OCI-LY1 (cell line): ENCODE measurements at regions not wholly inside any gene's neighbourhood (a gene's known extent, or its start where the extent isn't known, plus 50 kb on each side); places are given as distances from the start of the nearest gene placed in this dataset.

Experiments used
- H2AFZ ChIP-seq: fragments of 200-600 bp; sonication (generic), shearing (Covaris generic); 2 replicates; pipeline ENCODE4 v1.6.0; 2014; ENCODE audit warnings: antibody characterized with exemption, mild to moderate bottlenecking, low read length
- H3F3A ChIP-seq: fragments of 200-600 bp; sonication (generic), shearing (Covaris generic); 2 replicates; pipeline ENCODE4 v1.6.0; 2014; ENCODE audit warnings: mild to moderate bottlenecking, antibody characterized with exemption, low read length, moderate library complexity; ENCODE audit not compliant: insufficient read depth
- H3K27ac ChIP-seq: fragments of 200-600 bp; sonication (generic); 2 replicates; pipeline ENCODE4 v1.5.1; 2014; ENCODE audit warnings: low read length, mixed run types, mild to moderate bottlenecking, low read depth; ENCODE audit not compliant: poor library complexity, severe bottlenecking
- H3K27me3 ChIP-seq: fragments of 200-600 bp; sonication (generic); 2 replicates; pipeline ENCODE4 v1.6.0; 2014; ENCODE audit warnings: antibody characterized with exemption, mild to moderate bottlenecking, low read length, moderate library complexity; ENCODE audit not compliant: insufficient read depth
- H3K36me3 ChIP-seq: fragments of 200-600 bp; sonication (generic); 2 replicates; pipeline ENCODE4 v1.6.1; 2014; ENCODE audit warnings: mild to moderate bottlenecking, antibody characterized with exemption, low read length, moderate library complexity, mixed read lengths; ENCODE audit not compliant: insufficient read depth
- H3K4me1 ChIP-seq: fragments of 200-600 bp; sonication (generic); 2 replicates; pipeline ENCODE4 v1.5.1; 2014; ENCODE audit warnings: mild to moderate bottlenecking, low read length, moderate library complexity; ENCODE audit not compliant: insufficient read depth, severe bottlenecking
- H3K4me2 ChIP-seq: fragments of 200-600 bp; sonication (generic), shearing (Covaris generic); 2 replicates; pipeline ENCODE4 v1.6.1; 2014; ENCODE audit warnings: low read length
- H3K4me3 ChIP-seq: fragments of 200-600 bp; sonication (generic); 2 replicates; pipeline ENCODE4 v1.5.1; 2014; ENCODE audit warnings: low read length, low read depth, mild to moderate bottlenecking, mixed read lengths; ENCODE audit not compliant: poor library complexity, severe bottlenecking
- H3K79me2 ChIP-seq: fragments of 200-600 bp; shearing (Covaris generic); 2 replicates; pipeline ENCODE4 v1.6.1; 2016; ENCODE audit warnings: mixed run types, low read length, mixed read lengths; ENCODE audit not compliant: insufficient read depth
- H3K9ac ChIP-seq: fragments of 200-600 bp; sonication (generic), shearing (Covaris generic); 2 replicates; pipeline ENCODE4 v1.6.1; 2014; ENCODE audit warnings: mild to moderate bottlenecking, low read length, mixed read lengths
- H3K9me2 ChIP-seq: fragments of 200-600 bp; sonication (generic), shearing (Covaris generic); 2 replicates; pipeline ENCODE4 v1.6.1; 2014; ENCODE audit warnings: low read depth, mild to moderate bottlenecking, low read length, mixed read lengths
- H3K9me3 ChIP-seq: fragments of 200-600 bp; shearing (Covaris generic); 2 replicates; pipeline ENCODE4 v1.6.1; 2014; ENCODE audit warnings: low read length, mixed read lengths
- H4K20me1 ChIP-seq: fragments of 200-600 bp; sonication (generic), shearing (Covaris generic); 2 replicates; pipeline ENCODE4 v1.6.0; 2016; ENCODE audit warnings: mild to moderate bottlenecking, low read length; ENCODE audit not compliant: insufficient read depth
- CTCF ChIP-seq: fragments of 200-600 bp; sonication (generic), shearing (Covaris generic); IDR thresholded peaks from 2 replicates; pipeline ENCODE4 v1.5.1; 2017; ENCODE audit warnings: mild to moderate bottlenecking, antibody characterized with exemption, low read length, moderate library complexity, mixed read lengths
- EZH2 ChIP-seq: fragments of 200-600 bp; sonication (generic), shearing (Covaris generic); IDR thresholded peaks from 2 replicates; pipeline ENCODE4 v1.8.0; 2017; ENCODE audit warnings: borderline replicate concordance, mixed run types, mild to moderate bottlenecking, antibody characterized with exemption, low read length, moderate library complexity, mixed read lengths

GRCh38 chr9:82637368-82637767 lies 425.6 kb downstream of the RASEF start:
- Histone ChIP-seq H3K36me3 (no peaks in the 10 kb centered on the region), H3F3A (no peaks in the 10 kb centered on the region), H2AFZ (no peak overlapping the region), H3K9me3 (no peaks in the 10 kb centered on the region), H3K4me2 (no peak overlapping the region), H3K27me3 (no peaks in the 10 kb centered on the region), H3K9ac (no peak overlapping the region), H3K27ac (no peak overlapping the region), H3K4me1 (no peaks in the 10 kb centered on the region), H3K79me2 (no peaks in the 10 kb centered on the region), H3K9me2 (no peaks in the 10 kb centered on the region; the same call in 1 of the 2 replicates), H3K4me3 (no peak overlapping the region), H4K20me1 (no peaks in the 10 kb centered on the region)
- TF ChIP-seq CTCF (no peak), EZH2 (no peak)

- Histone ChIP-seq H3K9me2 (no peaks in the 10 kb centered on the region), H3K9ac (no peak overlapping the region), H3K4me2 (no peak overlapping the region), H4K20me1 (no peaks in the 10 kb centered on the region), H3K79me2 (no peaks in the 10 kb centered on the region), H3K4me3 (no peak overlapping the region), H3K27me3 (no peaks in the 10 kb centered on the region), H3K27ac (no peak overlapping the region), H3F3A (no peaks in the 10 kb centered on the region), H3K36me3 (no peaks in the 10 kb centered on the region), H3K9me3 (no peaks in the 10 kb centered on the region), H3K4me1 (no peaks in the 10 kb centered on the region), H2AFZ (no peak overlapping the region)
- TF ChIP-seq EZH2 (no peak), CTCF (no peak)
These were observed 417.3 kb downstream of the RASEF start for GRCh38 chr9:82645600-82645999.

GRCh38 chr9:82650368-82650767 lies 412.6 kb downstream of the RASEF start:
- H3K27me3 ChIP-seq = no peaks in the 10 kb centered on the region
- no peak for TF ChIP-seq EZH2
- no peak for TF ChIP-seq CTCF

More at GRCh38 chr9:82650368-82650767, 412.6 kb downstream of the RASEF start:
- H3K79me2 ChIP-seq = no peaks in the 10 kb centered on the region
- no peaks in the 10 kb centered on the region for H3F3A ChIP-seq
- H2AFZ ChIP-seq = no peak overlapping the region
- H3K9me3 ChIP-seq = no peaks in the 10 kb centered on the region
- H3K4me2 ChIP-seq = no peak overlapping the region
- no peaks in the 10 kb centered on the region for H3K9me2 ChIP-seq
- no peaks in the 10 kb centered on the region for H3K36me3 ChIP-seq
- H4K20me1 ChIP-seq = no peaks in the 10 kb centered on the region
- H3K4me1 ChIP-seq = no peaks in the 10 kb centered on the region
- H3K9ac ChIP-seq = no peak overlapping the region
- no peak overlapping the region for H3K4me3 ChIP-seq
- H3K27ac ChIP-seq = no peak overlapping the region
